ENCODE measurements at regions not wholly inside any gene's neighbourhood (a gene's known extent, or its start where the extent isn't known, plus 50 kb on each side); places are given as distances from the start of the nearest gene placed in this dataset.

DNA sequence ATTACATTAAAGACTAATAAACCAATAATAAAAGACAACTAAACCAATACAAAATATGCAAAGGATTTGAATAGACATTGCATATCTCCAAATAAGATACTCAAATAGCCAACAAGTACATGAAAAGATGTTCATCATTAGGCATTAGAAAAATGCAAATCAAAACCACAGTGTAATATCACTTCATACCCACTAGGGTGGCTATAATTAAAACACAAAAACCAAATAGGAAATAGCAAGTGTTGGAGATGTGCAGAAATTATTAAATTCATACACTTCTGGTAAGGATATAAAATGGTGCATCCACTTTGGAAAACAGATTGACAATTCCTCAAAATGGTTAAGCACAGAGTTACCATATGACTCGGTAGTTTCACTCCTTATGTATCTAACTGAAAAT, 860.8 kb upstream of the DIAPH2 start:
- ATAC-seq: no peak
- no peak for TF ChIP-seq SNAI2 (CRISPR knock-in tag; IDR thresholded peaks at IDR 0.05)
- TF ChIP-seq CSDC2 (CRISPR knock-in tag; IDR thresholded peaks at IDR 0.05): no peak
- TF ChIP-seq ZNF565 (CRISPR knock-in tag; conservative IDR thresholded peaks at IDR 0.05; ENCODE audit: low read depth): no peak
- no peak for TF ChIP-seq TOX (CRISPR knock-in tag; IDR thresholded peaks at IDR 0.05; ENCODE audit: borderline replicate concordance)
- TF ChIP-seq, protein P1, sequence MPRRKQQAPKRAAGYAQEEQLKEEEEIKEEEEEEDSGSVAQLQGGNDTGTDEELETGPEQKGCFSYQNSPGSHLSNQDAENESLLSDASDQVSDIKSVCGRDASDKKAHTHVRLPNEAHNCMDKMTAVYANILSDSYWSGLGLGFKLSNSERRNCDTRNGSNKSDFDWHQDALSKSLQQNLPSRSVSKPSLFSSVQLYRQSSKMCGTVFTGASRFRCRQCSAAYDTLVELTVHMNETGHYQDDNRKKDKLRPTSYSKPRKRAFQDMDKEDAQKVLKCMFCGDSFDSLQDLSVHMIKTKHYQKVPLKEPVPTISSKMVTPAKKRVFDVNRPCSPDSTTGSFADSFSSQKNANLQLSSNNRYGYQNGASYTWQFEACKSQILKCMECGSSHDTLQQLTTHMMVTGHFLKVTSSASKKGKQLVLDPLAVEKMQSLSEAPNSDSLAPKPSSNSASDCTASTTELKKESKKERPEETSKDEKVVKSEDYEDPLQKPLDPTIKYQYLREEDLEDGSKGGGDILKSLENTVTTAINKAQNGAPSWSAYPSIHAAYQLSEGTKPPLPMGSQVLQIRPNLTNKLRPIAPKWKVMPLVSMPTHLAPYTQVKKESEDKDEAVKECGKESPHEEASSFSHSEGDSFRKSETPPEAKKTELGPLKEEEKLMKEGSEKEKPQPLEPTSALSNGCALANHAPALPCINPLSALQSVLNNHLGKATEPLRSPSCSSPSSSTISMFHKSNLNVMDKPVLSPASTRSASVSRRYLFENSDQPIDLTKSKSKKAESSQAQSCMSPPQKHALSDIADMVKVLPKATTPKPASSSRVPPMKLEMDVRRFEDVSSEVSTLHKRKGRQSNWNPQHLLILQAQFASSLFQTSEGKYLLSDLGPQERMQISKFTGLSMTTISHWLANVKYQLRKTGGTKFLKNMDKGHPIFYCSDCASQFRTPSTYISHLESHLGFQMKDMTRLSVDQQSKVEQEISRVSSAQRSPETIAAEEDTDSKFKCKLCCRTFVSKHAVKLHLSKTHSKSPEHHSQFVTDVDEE (CRISPR knock-in tag; IDR thresholded peaks at IDR 0.05): no peak

DNA sequence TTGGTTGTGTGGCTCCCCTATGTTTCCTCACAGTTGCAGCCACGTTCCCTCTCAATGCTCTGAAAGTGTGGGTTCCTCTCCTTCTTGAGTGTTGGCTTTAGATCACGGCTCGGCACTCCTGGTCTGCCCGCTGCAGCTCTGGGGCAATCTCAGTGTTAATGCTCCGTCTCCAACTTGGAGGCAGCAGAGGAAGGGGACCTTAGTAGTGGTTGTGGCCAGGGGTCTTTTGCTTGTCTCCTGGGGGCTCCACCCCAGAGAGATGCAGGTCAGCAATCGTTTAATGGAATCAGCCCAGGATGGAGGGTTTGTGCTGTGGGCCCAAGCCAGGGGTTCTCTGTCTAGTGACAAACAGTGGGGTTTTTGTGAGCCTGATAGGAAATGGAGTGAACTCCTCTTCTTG, 849.4 kb upstream of the DIAPH2 start:
- TF ChIP-seq, protein P2, sequence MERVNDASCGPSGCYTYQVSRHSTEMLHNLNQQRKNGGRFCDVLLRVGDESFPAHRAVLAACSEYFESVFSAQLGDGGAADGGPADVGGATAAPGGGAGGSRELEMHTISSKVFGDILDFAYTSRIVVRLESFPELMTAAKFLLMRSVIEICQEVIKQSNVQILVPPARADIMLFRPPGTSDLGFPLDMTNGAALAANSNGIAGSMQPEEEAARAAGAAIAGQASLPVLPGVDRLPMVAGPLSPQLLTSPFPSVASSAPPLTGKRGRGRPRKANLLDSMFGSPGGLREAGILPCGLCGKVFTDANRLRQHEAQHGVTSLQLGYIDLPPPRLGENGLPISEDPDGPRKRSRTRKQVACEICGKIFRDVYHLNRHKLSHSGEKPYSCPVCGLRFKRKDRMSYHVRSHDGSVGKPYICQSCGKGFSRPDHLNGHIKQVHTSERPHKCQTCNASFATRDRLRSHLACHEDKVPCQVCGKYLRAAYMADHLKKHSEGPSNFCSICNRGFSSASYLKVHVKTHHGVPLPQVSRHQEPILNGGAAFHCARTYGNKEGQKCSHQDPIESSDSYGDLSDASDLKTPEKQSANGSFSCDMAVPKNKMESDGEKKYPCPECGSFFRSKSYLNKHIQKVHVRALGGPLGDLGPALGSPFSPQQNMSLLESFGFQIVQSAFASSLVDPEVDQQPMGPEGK (CRISPR knock-in tag; IDR thresholded peaks at IDR 0.05; ENCODE audit: borderline replicate concordance): no peak
- TF ChIP-seq, protein P3, sequence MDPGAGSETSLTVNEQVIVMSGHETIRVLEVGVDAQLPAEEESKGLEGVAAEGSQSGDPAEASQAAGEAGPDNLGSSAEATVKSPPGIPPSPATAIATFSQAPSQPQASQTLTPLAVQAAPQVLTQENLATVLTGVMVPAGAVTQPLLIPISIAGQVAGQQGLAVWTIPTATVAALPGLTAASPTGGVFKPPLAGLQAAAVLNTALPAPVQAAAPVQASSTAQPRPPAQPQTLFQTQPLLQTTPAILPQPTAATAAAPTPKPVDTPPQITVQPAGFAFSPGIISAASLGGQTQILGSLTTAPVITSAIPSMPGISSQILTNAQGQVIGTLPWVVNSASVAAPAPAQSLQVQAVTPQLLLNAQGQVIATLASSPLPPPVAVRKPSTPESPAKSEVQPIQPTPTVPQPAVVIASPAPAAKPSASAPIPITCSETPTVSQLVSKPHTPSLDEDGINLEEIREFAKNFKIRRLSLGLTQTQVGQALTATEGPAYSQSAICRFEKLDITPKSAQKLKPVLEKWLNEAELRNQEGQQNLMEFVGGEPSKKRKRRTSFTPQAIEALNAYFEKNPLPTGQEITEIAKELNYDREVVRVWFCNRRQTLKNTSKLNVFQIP (CRISPR knock-in tag; IDR thresholded peaks at IDR 0.05; ENCODE audit: borderline replicate concordance, low read depth): no peak
- TF ChIP-seq ZNF8 (CRISPR knock-in tag; IDR thresholded peaks at IDR 0.05) (no peak), BACH2 (CRISPR knock-in tag; IDR thresholded peaks at IDR 0.05; ENCODE audit: borderline replicate concordance) (no peak), RARB (CRISPR knock-in tag; IDR thresholded peaks at IDR 0.05) (no peak)
- ATAC-seq: no peak

DNA sequence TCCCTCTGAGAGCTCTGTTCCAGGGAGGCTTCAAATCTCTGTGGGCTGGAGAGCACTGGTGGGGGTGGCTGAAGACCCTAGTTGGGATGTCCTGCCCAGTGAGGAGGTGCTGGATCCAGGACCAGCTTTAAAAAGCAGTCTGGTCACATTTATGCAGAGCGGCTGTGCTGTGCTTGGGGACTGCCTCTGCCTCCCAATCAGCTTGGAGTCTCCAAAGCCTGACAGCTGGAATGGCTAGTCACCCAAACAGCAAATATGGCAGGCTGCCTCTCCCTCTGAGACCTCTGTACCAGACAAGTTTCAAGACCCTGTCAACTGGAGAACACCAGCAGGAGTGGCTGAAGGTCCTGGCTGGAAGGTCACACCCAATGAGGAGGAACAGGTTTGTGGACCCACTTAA, 848.1 kb upstream of the DIAPH2 start:
- no peak for ATAC-seq
- TF ChIP-seq ZNF70 (CRISPR knock-in tag; IDR thresholded peaks at IDR 0.05): no peak
- TF ChIP-seq GLIS3 (CRISPR knock-in tag; IDR thresholded peaks at IDR 0.05): no peak
- TF ChIP-seq, protein P4, sequence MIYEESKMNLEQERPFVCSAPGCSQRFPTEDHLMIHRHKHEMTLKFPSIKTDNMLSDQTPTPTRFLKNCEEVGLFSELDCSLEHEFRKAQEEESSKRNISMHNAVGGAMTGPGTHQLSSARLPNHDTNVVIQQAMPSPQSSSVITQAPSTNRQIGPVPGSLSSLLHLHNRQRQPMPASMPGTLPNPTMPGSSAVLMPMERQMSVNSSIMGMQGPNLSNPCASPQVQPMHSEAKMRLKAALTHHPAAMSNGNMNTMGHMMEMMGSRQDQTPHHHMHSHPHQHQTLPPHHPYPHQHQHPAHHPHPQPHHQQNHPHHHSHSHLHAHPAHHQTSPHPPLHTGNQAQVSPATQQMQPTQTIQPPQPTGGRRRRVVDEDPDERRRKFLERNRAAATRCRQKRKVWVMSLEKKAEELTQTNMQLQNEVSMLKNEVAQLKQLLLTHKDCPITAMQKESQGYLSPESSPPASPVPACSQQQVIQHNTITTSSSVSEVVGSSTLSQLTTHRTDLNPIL (CRISPR knock-in tag; IDR thresholded peaks at IDR 0.05; ENCODE audit: low read depth): no peak
- no peak for TF ChIP-seq ZC3H10 (CRISPR knock-in tag; IDR thresholded peaks at IDR 0.05)
- TF ChIP-seq ZFP30 (CRISPR knock-in tag; IDR thresholded peaks at IDR 0.05): no peak
- TF ChIP-seq BACH2 (CRISPR knock-in tag; IDR thresholded peaks at IDR 0.05; ENCODE audit: borderline replicate concordance): no peak

DNA sequence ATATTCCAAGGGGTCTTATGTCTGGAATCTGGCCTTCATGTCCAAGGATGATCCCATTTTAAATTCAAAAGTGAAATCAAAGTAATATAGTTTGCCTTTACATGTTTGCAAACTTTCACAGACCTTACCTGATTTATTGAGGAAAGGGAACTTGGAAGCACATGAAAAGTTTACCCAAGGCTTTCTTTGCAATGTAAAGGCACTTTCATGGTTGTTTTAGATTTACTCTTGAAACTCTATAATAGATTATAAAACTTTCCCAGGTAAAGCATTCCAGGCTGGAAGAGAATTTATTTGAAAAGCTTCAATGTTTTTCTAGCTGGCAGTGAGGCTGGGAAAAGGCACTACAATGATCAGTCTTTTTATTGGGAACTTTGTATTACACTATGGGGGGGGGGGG, 842.8 kb upstream of the DIAPH2 start:
- TF ChIP-seq, protein P5, sequence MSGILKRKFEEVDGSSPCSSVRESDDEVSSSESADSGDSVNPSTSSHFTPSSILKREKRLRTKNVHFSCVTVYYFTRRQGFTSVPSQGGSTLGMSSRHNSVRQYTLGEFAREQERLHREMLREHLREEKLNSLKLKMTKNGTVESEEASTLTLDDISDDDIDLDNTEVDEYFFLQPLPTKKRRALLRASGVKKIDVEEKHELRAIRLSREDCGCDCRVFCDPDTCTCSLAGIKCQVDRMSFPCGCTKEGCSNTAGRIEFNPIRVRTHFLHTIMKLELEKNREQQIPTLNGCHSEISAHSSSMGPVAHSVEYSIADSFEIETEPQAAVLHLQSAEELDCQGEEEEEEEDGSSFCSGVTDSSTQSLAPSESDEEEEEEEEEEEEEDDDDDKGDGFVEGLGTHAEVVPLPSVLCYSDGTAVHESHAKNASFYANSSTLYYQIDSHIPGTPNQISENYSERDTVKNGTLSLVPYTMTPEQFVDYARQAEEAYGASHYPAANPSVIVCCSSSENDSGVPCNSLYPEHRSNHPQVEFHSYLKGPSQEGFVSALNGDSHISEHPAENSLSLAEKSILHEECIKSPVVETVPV (CRISPR knock-in tag; IDR thresholded peaks at IDR 0.05): no peak
- TF ChIP-seq ZFP30 (CRISPR knock-in tag; IDR thresholded peaks at IDR 0.05) (no peak), CSDC2 (CRISPR knock-in tag; IDR thresholded peaks at IDR 0.05) (no peak), ESRRG (CRISPR knock-in tag; IDR thresholded peaks at IDR 0.05) (no peak)
- TF ChIP-seq, protein P4 (CRISPR knock-in tag; IDR thresholded peaks at IDR 0.05; ENCODE audit: low read depth): no peak
- TF ChIP-seq, protein P3 (CRISPR knock-in tag; IDR thresholded peaks at IDR 0.05; ENCODE audit: borderline replicate concordance, low read depth): no peak
- ATAC-seq: no peak

All from SK-N-SH treated with all-trans-retinoic acid at 6 μM for 48 hours (cell line).